ENCODE measurements at regions not wholly inside any gene's neighbourhood (a gene's known extent, or its start where the extent isn't known, plus 50 kb on each side); places are given as distances from the start of the nearest gene placed in this dataset.

GRCh38 chr3:88230638-88231037 lies 80.9 kb downstream of the C3orf38 start:
- Histone ChIP-seq H4K20me1 (ENCODE audit: insufficient read depth) (no peaks in the 10 kb centered on the region), H2AFZ (ENCODE audit: low read depth) (no peak overlapping the region), H3K4me2 (no peak overlapping the region), H3K27me3 (ENCODE audit: insufficient read depth, low read depth) (no peaks in the 10 kb centered on the region), H3K27ac (no peak overlapping the region), H3K36me3 (ENCODE audit: insufficient read depth) (no peaks in the 10 kb centered on the region), H3K4me3 (IDR thresholded peaks at IDR 0.05; ENCODE audit: insufficient read depth, low read depth, low read length) (no peak overlapping the region), H3K79me2 (ENCODE audit: insufficient read depth, low read depth) (no peaks in the 10 kb centered on the region), H3K9ac (no peak overlapping the region), H3K4me1 (ENCODE audit: low read depth, poor library complexity, severe bottlenecking) (no peaks in the 10 kb centered on the region)
- TF ChIP-seq, protein P1, sequence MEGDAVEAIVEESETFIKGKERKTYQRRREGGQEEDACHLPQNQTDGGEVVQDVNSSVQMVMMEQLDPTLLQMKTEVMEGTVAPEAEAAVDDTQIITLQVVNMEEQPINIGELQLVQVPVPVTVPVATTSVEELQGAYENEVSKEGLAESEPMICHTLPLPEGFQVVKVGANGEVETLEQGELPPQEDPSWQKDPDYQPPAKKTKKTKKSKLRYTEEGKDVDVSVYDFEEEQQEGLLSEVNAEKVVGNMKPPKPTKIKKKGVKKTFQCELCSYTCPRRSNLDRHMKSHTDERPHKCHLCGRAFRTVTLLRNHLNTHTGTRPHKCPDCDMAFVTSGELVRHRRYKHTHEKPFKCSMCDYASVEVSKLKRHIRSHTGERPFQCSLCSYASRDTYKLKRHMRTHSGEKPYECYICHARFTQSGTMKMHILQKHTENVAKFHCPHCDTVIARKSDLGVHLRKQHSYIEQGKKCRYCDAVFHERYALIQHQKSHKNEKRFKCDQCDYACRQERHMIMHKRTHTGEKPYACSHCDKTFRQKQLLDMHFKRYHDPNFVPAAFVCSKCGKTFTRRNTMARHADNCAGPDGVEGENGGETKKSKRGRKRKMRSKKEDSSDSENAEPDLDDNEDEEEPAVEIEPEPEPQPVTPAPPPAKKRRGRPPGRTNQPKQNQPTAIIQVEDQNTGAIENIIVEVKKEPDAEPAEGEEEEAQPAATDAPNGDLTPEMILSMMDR (conservative IDR thresholded peaks at IDR 0.05; ENCODE audit: low read depth, low read length): no peak

DNA sequence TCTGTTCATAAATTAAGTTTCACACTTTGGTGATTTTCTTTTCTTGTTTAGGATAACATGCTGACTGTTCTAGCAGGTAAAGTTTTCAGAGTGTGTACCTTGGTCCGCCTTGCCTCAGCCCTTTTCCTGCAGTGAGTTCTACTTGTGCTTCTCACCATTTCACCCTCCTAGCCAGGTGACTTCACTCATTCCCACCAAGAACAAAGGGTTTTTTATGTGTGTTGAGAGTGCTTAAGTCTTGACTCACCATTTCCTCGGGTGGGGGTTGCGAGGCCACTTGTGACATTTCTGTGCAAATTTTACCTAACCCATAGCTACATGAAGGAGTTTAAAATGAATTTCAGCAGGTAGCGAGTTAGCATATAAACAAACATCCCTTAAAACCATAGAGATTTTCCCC lies 81.4 kb downstream of the C3orf38 start:
- Histone ChIP-seq H3K4me1 (ENCODE audit: low read depth, poor library complexity, severe bottlenecking) (no peaks in the 10 kb centered on the region), H3K4me2 (no peak overlapping the region), H3K36me3 (ENCODE audit: insufficient read depth) (no peaks in the 10 kb centered on the region), H3K79me2 (ENCODE audit: insufficient read depth, low read depth) (no peaks in the 10 kb centered on the region), H3K9ac (no peak overlapping the region), H2AFZ (ENCODE audit: low read depth) (no peak overlapping the region), H4K20me1 (ENCODE audit: insufficient read depth) (no peaks in the 10 kb centered on the region), H3K27me3 (ENCODE audit: insufficient read depth, low read depth) (no peaks in the 10 kb centered on the region), H3K4me3 (IDR thresholded peaks at IDR 0.05; ENCODE audit: insufficient read depth, low read depth, low read length) (no peak overlapping the region), H3K27ac (no peak overlapping the region)
- TF ChIP-seq, protein P1 (conservative IDR thresholded peaks at IDR 0.05; ENCODE audit: low read depth, low read length): no peak

- Histone ChIP-seq H3K4me2 (no peak overlapping the region), H4K20me1 (ENCODE audit: insufficient read depth) (no peaks in the 10 kb centered on the region), H3K27ac (no peak overlapping the region), H2AFZ (ENCODE audit: low read depth) (no peak overlapping the region), H3K4me3 (IDR thresholded peaks at IDR 0.05; ENCODE audit: insufficient read depth, low read depth, low read length) (no peak overlapping the region), H3K27me3 (ENCODE audit: insufficient read depth, low read depth) (no peaks in the 10 kb centered on the region), H3K79me2 (ENCODE audit: insufficient read depth, low read depth) (no peaks in the 10 kb centered on the region), H3K9ac (no peak overlapping the region), H3K4me1 (ENCODE audit: low read depth, poor library complexity, severe bottlenecking) (no peaks in the 10 kb centered on the region), H3K36me3 (ENCODE audit: insufficient read depth) (no peaks in the 10 kb centered on the region)
- TF ChIP-seq, protein P1 (conservative IDR thresholded peaks at IDR 0.05; ENCODE audit: low read depth, low read length): no peak
These were observed 81.9 kb downstream of the C3orf38 start for GRCh38 chr3:88231632-88232031.

DNA sequence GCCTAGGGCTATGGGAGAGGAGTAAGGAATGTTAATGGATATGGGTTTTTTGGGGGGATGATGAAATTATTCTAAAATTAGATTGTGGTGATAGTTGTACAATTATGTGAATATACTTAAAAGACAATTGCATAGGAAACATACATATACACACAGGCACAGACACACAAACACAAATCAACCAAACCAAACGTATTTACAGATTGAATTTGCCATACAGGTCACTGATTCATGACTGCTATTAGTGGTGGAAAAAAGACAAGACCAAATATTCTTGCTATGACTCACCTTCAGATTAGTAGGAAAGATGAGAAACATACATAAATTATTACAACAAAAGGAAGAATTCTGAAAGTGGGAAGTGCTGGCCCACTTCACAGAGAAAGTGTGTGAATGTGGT lies 85.3 kb downstream of the C3orf38 start:
- no peak overlapping the region for H3K9ac ChIP-seq
- no peak overlapping the region for H2AFZ ChIP-seq (ENCODE audit: low read depth)
- TF ChIP-seq, protein P1 (conservative IDR thresholded peaks at IDR 0.05; ENCODE audit: low read depth, low read length): no peak
- H3K27me3 ChIP-seq (ENCODE audit: insufficient read depth, low read depth): no peaks in the 10 kb centered on the region
- H3K36me3 ChIP-seq (ENCODE audit: insufficient read depth): no peaks in the 10 kb centered on the region
- no peak overlapping the region for H3K4me2 ChIP-seq
- H3K27ac ChIP-seq: no peak overlapping the region
- no peaks in the 10 kb centered on the region for H4K20me1 ChIP-seq (ENCODE audit: insufficient read depth)
- H3K4me3 ChIP-seq (IDR thresholded peaks at IDR 0.05; ENCODE audit: insufficient read depth, low read depth, low read length): no peak overlapping the region
- no peaks in the 10 kb centered on the region for H3K79me2 ChIP-seq (ENCODE audit: insufficient read depth, low read depth)
- H3K4me1 ChIP-seq (ENCODE audit: low read depth, poor library complexity, severe bottlenecking): no peaks in the 10 kb centered on the region

Measured in KMS-11 (cell line).